Activated CD4-positive, alpha-beta T cell treated with anti-CD3 and anti-CD28 coated beads, Interleukin-2, amount 10 ng/mL, durations not matched to agents 24 days and 14 days (primary cell): ENCODE measurements at regions not wholly inside any gene's neighbourhood (a gene's known extent, or its start where the extent isn't known, plus 50 kb on each side); places are given as distances from the start of the nearest gene placed in this dataset.
"Not testable (repeated sequence)": the region's sequence is repeated elsewhere in the genome, so short reads cannot be mapped to it uniquely, and the experiment has no call there.

Experiments
- DNase-seq: peaks from one replicate; pipeline ENCODE4 v3.0.0; 2022
- H3K27ac Mint-ChIP-seq: one replicate; pipeline ENCODE4 v1.8.0; 2022; ENCODE audit warnings: mild to moderate bottlenecking, mixed read lengths
- H3K27me3 Mint-ChIP-seq: one replicate; pipeline ENCODE4 v1.8.0; 2022; ENCODE audit warnings: mixed read lengths
- H3K36me3 Mint-ChIP-seq: one replicate; pipeline ENCODE4 v1.8.0; 2022; ENCODE audit warnings: low read depth, mild to moderate bottlenecking, mixed read lengths
- H3K4me1 Mint-ChIP-seq: one replicate; pipeline ENCODE4 v1.8.0; 2021; ENCODE audit warnings: mixed read lengths
- H3K4me3 Mint-ChIP-seq: one replicate; pipeline ENCODE4 v1.8.0; 2022; ENCODE audit warnings: mild to moderate bottlenecking, moderate library complexity, mixed read lengths
- H3K9me3 Mint-ChIP-seq: one replicate; pipeline ENCODE4 v1.8.0; 2021; ENCODE audit warnings: mixed read lengths
- intact Hi-C: fragments of 100-400 bp; cut with micrococcal nuclease; formaldehyde crosslinking; loops from one replicate; pipeline ENCODE4 v1.15.1; 2023

GRCh38 chr4:49523816-49524765 is 538.0 kb downstream of the CWH43 start:
- H3K4me1 Mint-ChIP-seq, H3K36me3 Mint-ChIP-seq, H3K27ac Mint-ChIP-seq, H3K4me3 Mint-ChIP-seq, DNase-seq, intact Hi-C loops, H3K9me3 Mint-ChIP-seq, H3K27me3 Mint-ChIP-seq: not testable (repeated sequence)

DNA sequence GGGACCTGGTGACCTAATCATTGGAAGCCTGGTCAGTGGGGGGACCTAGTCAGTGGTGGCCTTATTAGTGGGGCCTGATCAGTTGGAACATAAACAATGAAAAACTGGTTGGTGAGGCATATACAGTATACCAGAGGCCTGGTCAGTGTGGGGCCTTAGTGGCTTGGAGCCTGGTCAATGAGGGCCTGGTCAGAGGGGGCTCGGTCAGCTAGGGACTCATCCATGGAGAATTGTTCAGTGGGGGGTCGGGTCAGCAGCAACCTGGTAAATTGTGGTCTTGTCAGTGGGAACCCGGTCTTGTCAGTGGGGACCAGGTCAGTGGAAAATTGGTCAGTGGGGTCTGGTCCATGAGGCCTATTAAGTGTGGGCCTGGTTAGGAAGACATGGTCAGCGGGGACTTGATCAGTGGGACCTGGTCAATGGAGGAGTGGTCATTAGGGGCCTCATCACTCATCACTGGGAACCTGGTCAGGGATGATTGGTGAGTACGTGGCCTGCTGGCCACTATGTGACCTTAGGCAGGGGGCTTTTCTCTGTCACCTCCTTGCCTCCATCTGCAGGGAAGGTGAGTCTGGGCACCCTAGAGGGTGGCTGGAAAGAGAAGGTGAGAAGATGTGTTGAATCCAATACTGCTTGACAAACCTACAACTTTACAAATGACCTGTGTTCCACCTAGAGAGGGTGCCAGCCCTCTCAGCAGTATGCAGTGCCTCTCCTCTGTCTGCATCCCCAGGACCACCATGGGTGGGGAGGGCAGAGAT is 573.0 kb downstream of the CWH43 start:
- DNase-seq, intact Hi-C loops, H3K4me3 Mint-ChIP-seq, H3K36me3 Mint-ChIP-seq, H3K4me1 Mint-ChIP-seq, H3K27ac Mint-ChIP-seq, H3K27me3 Mint-ChIP-seq: not testable (repeated sequence)
- H3K9me3 Mint-ChIP-seq: peaks cover 16% of the 10 kb centered on the region

DNA sequence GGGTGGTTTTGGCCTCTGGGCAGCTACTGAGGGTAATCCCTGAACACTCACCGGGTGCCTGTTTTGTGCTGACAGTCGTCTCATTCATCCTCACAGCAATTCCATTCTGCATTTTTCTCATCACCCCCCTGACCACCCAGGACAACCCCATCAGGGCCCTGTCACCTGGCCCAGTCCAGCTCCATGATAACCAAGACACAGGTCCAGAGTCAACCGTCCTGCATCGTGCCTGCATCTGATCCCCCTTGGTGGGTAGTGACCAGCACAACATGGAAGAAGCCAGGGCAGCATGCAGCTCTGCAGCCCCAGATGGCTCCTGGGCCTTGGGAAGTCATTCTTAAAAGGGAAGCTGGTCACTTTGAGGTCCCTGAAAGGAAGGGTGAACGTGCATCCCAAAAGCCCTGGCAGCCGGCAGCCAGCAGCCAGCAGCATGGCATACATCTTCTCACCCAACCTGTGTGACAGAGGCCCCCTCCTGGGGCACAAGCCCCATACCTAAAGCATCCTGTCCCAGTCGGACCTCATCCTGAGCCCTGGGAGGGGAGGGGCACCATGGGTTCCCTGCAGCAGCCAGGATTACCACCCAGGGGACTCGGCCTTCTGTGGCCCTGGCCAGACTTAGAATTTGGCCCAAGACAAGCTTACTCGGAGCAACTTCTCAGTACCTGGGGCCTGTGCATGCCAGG is 574.2 kb downstream of the CWH43 start:
- intact Hi-C loops, H3K4me3 Mint-ChIP-seq: not testable (repeated sequence)

GRCh38 chr4:49560883-49561282 is 574.8 kb downstream of the CWH43 start:
- H3K4me3 Mint-ChIP-seq, H3K27me3 Mint-ChIP-seq, DNase-seq, H3K27ac Mint-ChIP-seq, H3K36me3 Mint-ChIP-seq, intact Hi-C loops, H3K4me1 Mint-ChIP-seq: not testable (repeated sequence)
- H3K9me3 Mint-ChIP-seq: peaks cover 12% of the 10 kb centered on the region

More for the DNA sequence above, 574.2 kb downstream of the CWH43 start:
- H3K36me3 Mint-ChIP-seq, DNase-seq, H3K27me3 Mint-ChIP-seq, H3K27ac Mint-ChIP-seq, H3K4me1 Mint-ChIP-seq: not testable (repeated sequence)
- H3K9me3 Mint-ChIP-seq: peaks cover 12% of the 10 kb centered on the region

DNA sequence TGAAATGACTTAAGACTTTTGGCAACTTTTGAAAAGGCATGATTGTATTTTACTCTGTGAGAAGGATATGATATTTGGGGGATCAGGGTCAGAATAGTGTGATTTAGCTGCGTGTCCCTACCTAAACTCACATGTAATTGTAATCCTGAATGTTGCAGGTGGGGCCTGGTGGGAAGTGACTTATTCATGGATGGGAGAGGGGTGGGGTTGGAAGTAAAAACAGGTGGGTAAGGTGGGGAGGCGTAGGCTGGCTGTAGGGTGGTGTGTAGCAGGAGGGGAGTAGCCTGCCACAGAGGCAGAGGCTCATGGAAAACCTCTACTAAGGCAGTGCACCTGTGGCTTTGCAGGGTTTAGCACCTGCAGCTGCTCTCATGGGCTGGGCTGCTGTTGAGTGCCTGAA is 584.2 kb downstream of the CWH43 start:
- H3K4me3 Mint-ChIP-seq, H3K27ac Mint-ChIP-seq, H3K36me3 Mint-ChIP-seq, H3K4me1 Mint-ChIP-seq, intact Hi-C loops, H3K27me3 Mint-ChIP-seq, DNase-seq: not testable (repeated sequence)
- H3K9me3 Mint-ChIP-seq: peaks cover 28% of the 10 kb centered on the region

DNA sequence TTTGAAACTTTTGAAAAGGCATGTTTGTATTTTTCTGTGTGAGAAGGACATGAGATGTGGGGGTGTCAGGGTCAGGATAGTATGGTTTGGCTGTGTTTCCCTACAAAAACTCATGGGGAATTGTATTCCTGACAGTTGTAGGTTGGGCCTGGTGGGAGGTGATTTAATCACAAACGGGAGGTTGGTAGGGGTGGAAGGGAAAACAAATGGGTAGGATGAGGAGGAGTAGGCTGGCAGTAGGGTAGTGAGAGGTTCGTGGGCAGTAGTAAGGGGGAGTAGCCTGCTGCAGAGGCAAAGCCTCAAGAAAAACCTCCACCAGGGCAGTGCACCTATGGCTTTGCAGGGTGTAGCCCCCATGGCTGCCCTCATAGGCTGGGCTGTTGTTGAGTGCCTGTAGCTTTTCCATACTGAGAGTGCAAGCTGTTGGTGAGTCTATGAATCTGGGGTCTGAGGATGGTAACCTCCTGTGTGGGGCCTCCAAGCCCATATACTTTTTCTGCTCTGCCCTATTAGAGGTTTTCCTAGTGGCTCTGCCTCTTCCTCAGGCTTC is 587.7 kb downstream of the CWH43 start:
- peaks cover 38% of the 10 kb centered on the region for H3K9me3 Mint-ChIP-seq
- intact Hi-C loops: not testable (repeated sequence)

GRCh38 chr4:49575250-49575649 is 589.2 kb downstream of the CWH43 start:
- DNase-seq, H3K27ac Mint-ChIP-seq, H3K4me1 Mint-ChIP-seq, intact Hi-C loops, H3K27me3 Mint-ChIP-seq, H3K36me3 Mint-ChIP-seq, H3K4me3 Mint-ChIP-seq: not testable (repeated sequence)
- H3K9me3 Mint-ChIP-seq: peaks cover 36% of the 10 kb centered on the region

More for the DNA sequence above, 587.7 kb downstream of the CWH43 start:
- not testable (repeated sequence) for H3K4me1 Mint-ChIP-seq, DNase-seq, H3K27ac Mint-ChIP-seq, H3K36me3 Mint-ChIP-seq, H3K4me3 Mint-ChIP-seq, H3K27me3 Mint-ChIP-seq

GRCh38 chr4:49578371-49578770 is 592.3 kb downstream of the CWH43 start:
- H3K4me1 Mint-ChIP-seq, H3K27ac Mint-ChIP-seq, H3K27me3 Mint-ChIP-seq, H3K4me3 Mint-ChIP-seq, intact Hi-C loops, DNase-seq, H3K36me3 Mint-ChIP-seq: not testable (repeated sequence)
- H3K9me3 Mint-ChIP-seq: peaks cover 18% of the 10 kb centered on the region

DNA sequence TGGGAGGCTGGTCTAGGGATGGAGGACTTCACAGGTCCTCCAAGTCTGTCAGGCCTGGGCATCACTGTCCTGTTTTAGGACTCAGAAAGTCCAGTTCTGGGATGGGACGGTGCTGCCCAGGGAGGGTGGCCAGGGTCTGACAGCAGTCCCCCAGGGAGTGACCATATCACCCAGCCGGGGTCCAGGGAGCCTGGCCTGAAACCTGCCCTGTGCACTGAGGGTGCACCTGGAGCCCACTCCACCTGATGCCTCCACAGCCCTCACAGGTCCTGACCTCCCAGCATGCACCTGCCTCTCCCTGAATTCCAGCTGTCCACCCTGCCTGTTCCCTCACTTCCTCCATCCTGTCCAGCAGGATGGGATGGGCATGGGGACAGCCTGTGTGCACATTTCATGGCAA is 592.8 kb downstream of the CWH43 start:
- H3K27me3 Mint-ChIP-seq, H3K4me3 Mint-ChIP-seq, DNase-seq, H3K27ac Mint-ChIP-seq, H3K36me3 Mint-ChIP-seq, H3K4me1 Mint-ChIP-seq, intact Hi-C loops: not testable (repeated sequence)
- H3K9me3 Mint-ChIP-seq: peaks cover 18% of the 10 kb centered on the region

- H3K27ac Mint-ChIP-seq, H3K27me3 Mint-ChIP-seq, H3K4me3 Mint-ChIP-seq, H3K4me1 Mint-ChIP-seq, H3K36me3 Mint-ChIP-seq, intact Hi-C loops, DNase-seq: not testable (repeated sequence)
- H3K9me3 Mint-ChIP-seq: peaks cover 14% of the 10 kb centered on the region
Measured at GRCh38 chr4:49580166-49580565, 594.1 kb downstream of the CWH43 start.

DNA sequence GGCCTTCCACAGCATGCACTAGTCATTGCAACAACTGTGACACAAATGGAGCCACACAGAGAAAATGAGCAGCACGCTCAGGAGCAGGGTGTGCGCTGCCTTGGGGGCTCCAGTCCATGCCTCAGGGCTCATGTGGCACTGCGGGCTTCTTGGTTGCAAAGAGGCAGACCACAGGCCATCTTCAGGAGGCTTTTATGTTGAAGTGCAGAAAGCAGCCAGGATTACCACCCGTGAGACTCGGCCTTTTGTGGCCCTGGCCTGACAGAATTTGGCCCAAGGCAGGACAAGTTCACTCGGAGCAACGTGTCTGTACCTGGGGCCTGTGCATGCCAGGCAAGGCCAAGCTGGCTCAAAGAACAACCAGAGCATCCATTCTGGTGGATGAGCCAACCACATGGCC is 602.3 kb downstream of the CWH43 start:
- H3K27me3 Mint-ChIP-seq, intact Hi-C loops, H3K4me1 Mint-ChIP-seq, H3K9me3 Mint-ChIP-seq, H3K27ac Mint-ChIP-seq, H3K36me3 Mint-ChIP-seq, DNase-seq, H3K4me3 Mint-ChIP-seq: not testable (repeated sequence)

DNA sequence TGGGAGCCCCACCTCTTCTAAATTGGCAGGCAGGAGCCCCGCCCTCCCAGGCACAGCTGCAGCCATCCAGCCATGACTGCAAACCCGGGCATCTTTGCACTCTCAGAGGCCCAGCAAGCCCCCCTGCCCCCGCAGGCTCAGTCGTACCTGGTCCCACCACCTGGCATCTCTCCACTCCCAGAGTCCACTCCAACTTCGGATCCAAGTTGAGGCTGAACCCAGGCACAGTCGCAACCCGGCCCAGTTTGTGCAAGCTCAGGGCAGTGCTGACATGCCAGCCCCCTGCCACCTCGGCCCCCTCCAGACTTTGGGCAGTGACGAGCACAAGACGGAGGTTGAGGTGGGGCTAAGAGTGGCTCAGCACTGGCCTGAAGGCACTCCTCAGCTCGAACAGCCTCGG is 632.4 kb downstream of the CWH43 start:
- H3K36me3 Mint-ChIP-seq, intact Hi-C loops, H3K27ac Mint-ChIP-seq, H3K4me1 Mint-ChIP-seq, H3K9me3 Mint-ChIP-seq, DNase-seq, H3K4me3 Mint-ChIP-seq, H3K27me3 Mint-ChIP-seq: not testable (repeated sequence)

DNA sequence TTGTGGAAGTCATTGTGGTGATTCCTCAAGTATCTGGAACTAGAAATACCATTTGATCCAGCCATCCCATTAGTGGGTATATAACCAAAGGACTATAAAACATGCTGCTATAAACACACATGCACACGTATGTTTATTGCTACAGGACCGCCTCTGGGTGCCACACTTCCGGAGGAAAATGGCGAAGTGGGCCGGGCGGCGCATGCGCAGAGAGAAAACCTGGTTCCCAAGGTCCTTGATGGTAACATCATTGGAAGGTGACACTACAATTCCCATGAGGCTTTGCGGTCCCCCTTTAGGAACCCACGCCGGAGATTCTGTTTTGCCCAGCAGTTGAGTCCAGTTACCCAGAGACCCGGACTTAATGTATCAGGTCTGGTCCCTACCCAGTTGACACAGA is 640.4 kb downstream of the CWH43 start:
- DNase-seq, intact Hi-C loops, H3K36me3 Mint-ChIP-seq, H3K4me1 Mint-ChIP-seq, H3K4me3 Mint-ChIP-seq, H3K27ac Mint-ChIP-seq, H3K9me3 Mint-ChIP-seq, H3K27me3 Mint-ChIP-seq: not testable (repeated sequence)
